ENCODE measurements at regions not wholly inside any gene's neighbourhood (a gene's known extent, or its start where the extent isn't known, plus 50 kb on each side); places are given as distances from the start of the nearest gene placed in this dataset.

GRCh38 chr3:99322551-99322950, 315.8 kb upstream of the COL8A1 start:
- POLR2A ChIA-PET (ENCODE audit: low non-redundant PET): no interaction called here
- intact Hi-C loops (cut with micrococcal nuclease; ENCODE audit: unreplicated experiment): no loop called here
- no TSS peak for BruUV-seq (replicated peaks)
- no peak overlapping the region for H3K27ac ChIP-seq (ENCODE audit: low read depth, low read length, poor library complexity, severe bottlenecking)
- DNase-seq (ENCODE audit: low spot score): no peak
- H3K4me1 ChIP-seq (ENCODE audit: insufficient read depth, low read length, poor library complexity, severe bottlenecking): no peaks in the 10 kb centered on the region
- no peak for TF ChIP-seq EZH2 (IDR thresholded peaks at IDR 0.05; ENCODE audit: borderline replicate concordance, low read depth, low read length, poor library complexity, severe bottlenecking)
- TF ChIP-seq CTCF (conservative IDR thresholded peaks at IDR 0.05; ENCODE audit: low read depth, low read length): no peak
- no peaks in the 10 kb centered on the region for H3K9me3 ChIP-seq (ENCODE audit: low read depth, low read length, poor library complexity, severe bottlenecking)
- no peak overlapping the region for H3K4me3 ChIP-seq (ENCODE audit: low read depth, low read length, poor library complexity, severe bottlenecking)
- no peaks in the 10 kb centered on the region for H3K36me3 ChIP-seq (ENCODE audit: insufficient read depth, low read length, poor library complexity, severe bottlenecking)
- no peaks in the 10 kb centered on the region for H3K27me3 ChIP-seq (replicated peaks; ENCODE audit: insufficient read depth, low read depth, low read length, poor library complexity)
- CTCF ChIA-PET: no interaction called here

GRCh38 chr3:99321261-99321660, 317.1 kb upstream of the COL8A1 start:
- CTCF ChIA-PET: no interaction called here
- Histone ChIP-seq H3K4me3 (ENCODE audit: low read depth, low read length, poor library complexity, severe bottlenecking) (no peak overlapping the region), H3K27ac (ENCODE audit: low read depth, low read length, poor library complexity, severe bottlenecking) (no peak overlapping the region), H3K9me3 (ENCODE audit: low read depth, low read length, poor library complexity, severe bottlenecking) (no peaks in the 10 kb centered on the region), H3K27me3 (replicated peaks; ENCODE audit: insufficient read depth, low read depth, low read length, poor library complexity) (no peaks in the 10 kb centered on the region), H3K36me3 (ENCODE audit: insufficient read depth, low read length, poor library complexity, severe bottlenecking) (no peaks in the 10 kb centered on the region), H3K4me1 (ENCODE audit: insufficient read depth, low read length, poor library complexity, severe bottlenecking) (no peaks in the 10 kb centered on the region)
- DNase-seq (ENCODE audit: low spot score): no peak
- POLR2A ChIA-PET (ENCODE audit: low non-redundant PET): no interaction called here
- intact Hi-C loops (cut with micrococcal nuclease; ENCODE audit: unreplicated experiment): no loop called here
- no peak for TF ChIP-seq CTCF (conservative IDR thresholded peaks at IDR 0.05; ENCODE audit: low read depth, low read length)
- no peak for TF ChIP-seq EZH2 (IDR thresholded peaks at IDR 0.05; ENCODE audit: borderline replicate concordance, low read depth, low read length, poor library complexity, severe bottlenecking)
- BruUV-seq (replicated peaks): no TSS peak

GRCh38 chr3:99319961-99320360, 318.4 kb upstream of the COL8A1 start:
- no TSS peak for BruUV-seq (replicated peaks)
- Histone ChIP-seq H3K4me1 (ENCODE audit: insufficient read depth, low read length, poor library complexity, severe bottlenecking) (no peaks in the 10 kb centered on the region), H3K4me3 (ENCODE audit: low read depth, low read length, poor library complexity, severe bottlenecking) (no peak overlapping the region), H3K27ac (ENCODE audit: low read depth, low read length, poor library complexity, severe bottlenecking) (peak overlapping the region; percentile 28), H3K36me3 (ENCODE audit: insufficient read depth, low read length, poor library complexity, severe bottlenecking) (no peaks in the 10 kb centered on the region), H3K9me3 (ENCODE audit: low read depth, low read length, poor library complexity, severe bottlenecking) (no peaks in the 10 kb centered on the region), H3K27me3 (replicated peaks; ENCODE audit: insufficient read depth, low read depth, low read length, poor library complexity) (no peaks in the 10 kb centered on the region)
- POLR2A ChIA-PET (ENCODE audit: low non-redundant PET): no interaction called here
- intact Hi-C loops (cut with micrococcal nuclease; ENCODE audit: unreplicated experiment): no loop called here
- no peak for TF ChIP-seq CTCF (conservative IDR thresholded peaks at IDR 0.05; ENCODE audit: low read depth, low read length)
- TF ChIP-seq EZH2 (IDR thresholded peaks at IDR 0.05; ENCODE audit: borderline replicate concordance, low read depth, low read length, poor library complexity, severe bottlenecking): no peak
- DNase-seq (ENCODE audit: low spot score): no peak
- CTCF ChIA-PET: no interaction called here
